Neural progenitor cell (in vitro differentiated cells): ENCODE measurements at regions not wholly inside any gene's neighbourhood (a gene's known extent, or its start where the extent isn't known, plus 50 kb on each side); places are given as distances from the start of the nearest gene placed in this dataset.
A peak's percentile ranks its signal among the peaks of the same experiment; 100 is the strongest.

Source experiments
- DNase-seq: peaks from one replicate; pipeline ENCODE4 v3.0.0-alpha.2; 2016; ENCODE audit warnings: low spot score
- H2AFZ ChIP-seq: fragments of 200-600 bp; sonication (generic); replicated peaks from 2 replicates; pipeline ENCODE4 v1.6.1; 2016; ENCODE audit warnings: antibody characterized with exemption
- H3F3A ChIP-seq: fragments of 200-600 bp; sonication (generic); 2 replicates; pipeline ENCODE4 v1.6.1; 2016; ENCODE audit warnings: antibody characterized with exemption, low read depth
- H3K27ac ChIP-seq: fragments of 200-600 bp; sonication (generic); 2 replicates; pipeline ENCODE4 v1.5.1; 2016; ENCODE audit warnings: mild to moderate bottlenecking
- H3K27me3 ChIP-seq: fragments of 200-600 bp; sonication (generic); 2 replicates; pipeline ENCODE4 v1.6.1; 2016; ENCODE audit warnings: mild to moderate bottlenecking, moderate library complexity
- H3K36me3 ChIP-seq: fragments of 200-600 bp; sonication (generic); 2 replicates; pipeline ENCODE4 v1.5.1; 2016
- H3K4me1 ChIP-seq: fragments of 200-600 bp; sonication (generic); 2 replicates; pipeline ENCODE4 v1.6.1; 2016; ENCODE audit warnings: mixed run types
- H3K4me2 ChIP-seq: fragments of 200-600 bp; sonication (generic); 2 replicates; pipeline ENCODE4 v1.6.1; 2016
- H3K4me3 ChIP-seq: fragments of 200-600 bp; sonication (generic); 2 replicates; pipeline ENCODE4 v1.5.1; 2016
- H3K79me2 ChIP-seq: fragments of 200-600 bp; sonication (generic); 2 replicates; pipeline ENCODE4 v1.6.1; 2016; ENCODE audit warnings: low read depth
- H3K9ac ChIP-seq: fragments of 200-600 bp; sonication (generic); 2 replicates; pipeline ENCODE4 v1.6.1; 2016
- H3K9me3 ChIP-seq: fragments of 200-600 bp; sonication (generic); 2 replicates; pipeline ENCODE4 v1.5.1; 2016; ENCODE audit warnings: low read depth
- H4K20me1 ChIP-seq: fragments of 200-600 bp; sonication (generic); 2 replicates; pipeline ENCODE4 v1.6.1; 2016; ENCODE audit warnings: low read depth
- H3K27ac Mint-ChIP-seq: 3 replicates; pipeline ENCODE4 v1.8.0; 2021; ENCODE audit warnings: mixed read lengths
- H3K27me3 Mint-ChIP-seq: 2 replicates; pipeline ENCODE4 v1.8.0; 2022; ENCODE audit warnings: low read depth, mild to moderate bottlenecking, inconsistent platforms, moderate library complexity, mixed read lengths; ENCODE audit not compliant: insufficient read depth
- H3K36me3 Mint-ChIP-seq: 3 replicates; pipeline ENCODE4 v1.8.0; 2021; ENCODE audit warnings: mixed read lengths
- H3K4me1 Mint-ChIP-seq: 3 replicates; pipeline ENCODE4 v1.8.0; 2021; ENCODE audit warnings: mixed read lengths
- H3K4me3 Mint-ChIP-seq: 3 replicates; pipeline ENCODE4 v1.8.0; 2021; ENCODE audit warnings: mild to moderate bottlenecking, moderate library complexity, mixed read lengths
- H3K9me3 Mint-ChIP-seq: 3 replicates; pipeline ENCODE4 v1.8.0; 2020; ENCODE audit warnings: mixed read lengths
- CTCF ChIP-seq: fragments of 200-600 bp; sonication (generic); IDR thresholded peaks from 2 replicates; pipeline ENCODE4 v1.5.1; 2017; ENCODE audit warnings: antibody characterized with exemption, mild to moderate bottlenecking
- EZH2 ChIP-seq: fragments of 200-600 bp; sonication (generic); IDR thresholded peaks from 2 replicates; pipeline ENCODE4 v1.6.1; 2017; ENCODE audit warnings: antibody characterized with exemption, mild to moderate bottlenecking, moderate library complexity
- EZH2phosphoT487 ChIP-seq: fragments of 200-600 bp; sonication (generic); IDR thresholded peaks from 2 replicates; pipeline ENCODE4 v1.6.1; 2017; ENCODE audit warnings: antibody characterized with exemption

- H3K9me3 Mint-ChIP-seq: peaks cover 29% of the 10 kb centered on the region
- no peak for TF ChIP-seq EZH2
- TF ChIP-seq EZH2phosphoT487: no peak
- no peak for TF ChIP-seq CTCF
- H3K36me3 Mint-ChIP-seq: peaks cover 13% of the 10 kb centered on the region
- no peak for DNase-seq
- no peak overlapping the region for H3K9ac ChIP-seq
- no peak overlapping the region for H3K4me3 Mint-ChIP-seq
- H2AFZ ChIP-seq: peak overlapping the region; percentile 63
- H3K27ac Mint-ChIP-seq: no peak overlapping the region
- no peaks in the 10 kb centered on the region for H3F3A ChIP-seq
- H3K27me3 Mint-ChIP-seq: no peaks in the 10 kb centered on the region
- no peaks in the 10 kb centered on the region for H3K4me1 Mint-ChIP-seq
- H3K27me3 ChIP-seq: no peaks in the 10 kb centered on the region
- H3K79me2 ChIP-seq: no peaks in the 10 kb centered on the region
- no peak overlapping the region for H3K4me3 ChIP-seq
- no peaks in the 10 kb centered on the region for H3K9me3 ChIP-seq
- no peak overlapping the region for H3K4me2 ChIP-seq
- H3K4me1 ChIP-seq: no peaks in the 10 kb centered on the region
- H3K36me3 ChIP-seq: no peaks in the 10 kb centered on the region
- no peaks in the 10 kb centered on the region for H4K20me1 ChIP-seq
- H3K27ac ChIP-seq: no peak overlapping the region
These were observed 98.9 kb downstream of the SPRY1 start for GRCh38 chr4:123495530-123495929.

- H3F3A ChIP-seq: no peaks in the 10 kb centered on the region
- H3K27me3 ChIP-seq: no peaks in the 10 kb centered on the region
- H3K9me3 ChIP-seq: no peaks in the 10 kb centered on the region
- H3K79me2 ChIP-seq: no peaks in the 10 kb centered on the region
- no peaks in the 10 kb centered on the region for H3K4me1 Mint-ChIP-seq
- no peak overlapping the region for H3K9ac ChIP-seq
- TF ChIP-seq EZH2phosphoT487: no peak
- no peak overlapping the region for H3K4me3 Mint-ChIP-seq
- no peak overlapping the region for H3K27ac ChIP-seq
- no peak overlapping the region for H2AFZ ChIP-seq
- H3K4me1 ChIP-seq: no peaks in the 10 kb centered on the region
- H3K4me3 ChIP-seq: no peak overlapping the region
- no peak overlapping the region for H3K27ac Mint-ChIP-seq
- no peak overlapping the region for H3K4me2 ChIP-seq
- peaks cover 2% of the 10 kb centered on the region for H3K27me3 Mint-ChIP-seq
- H3K9me3 Mint-ChIP-seq: peaks cover 31% of the 10 kb centered on the region
- H4K20me1 ChIP-seq: no peaks in the 10 kb centered on the region
- peaks cover 16% of the 10 kb centered on the region for H3K36me3 Mint-ChIP-seq
- H3K36me3 ChIP-seq: no peaks in the 10 kb centered on the region
- DNase-seq: no peak
These were observed 99.8 kb downstream of the SPRY1 start for GRCh38 chr4:123496421-123496820.

DNA sequence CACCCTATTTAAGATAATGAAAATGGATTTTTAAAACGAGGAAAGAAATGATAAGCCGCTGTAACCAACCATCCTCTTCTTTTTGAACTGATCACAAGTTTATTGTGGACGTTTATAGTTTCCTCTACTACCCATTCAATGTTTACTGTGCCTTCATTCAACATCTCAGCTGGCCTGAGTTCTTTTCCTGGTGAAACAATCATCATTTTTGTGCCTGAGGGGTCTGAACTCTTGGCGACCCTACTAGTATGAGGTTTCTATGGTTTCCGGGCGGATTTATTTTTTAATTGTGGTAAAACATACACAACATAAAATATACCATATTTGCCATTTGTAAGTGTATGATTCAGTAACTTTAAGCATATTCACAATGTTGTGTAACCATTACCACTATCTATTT is 100.7 kb downstream of the SPRY1 start:
- no peaks in the 10 kb centered on the region for H3F3A ChIP-seq
- H2AFZ ChIP-seq: no peak overlapping the region
- peaks cover 39% of the 10 kb centered on the region for H3K9me3 Mint-ChIP-seq
- TF ChIP-seq CTCF: no peak
- no peak for TF ChIP-seq EZH2
- TF ChIP-seq EZH2phosphoT487: no peak
- H3K27ac ChIP-seq: no peak overlapping the region
- H3K4me1 Mint-ChIP-seq: no peaks in the 10 kb centered on the region
- H4K20me1 ChIP-seq: no peaks in the 10 kb centered on the region
- H3K36me3 ChIP-seq: no peaks in the 10 kb centered on the region
- peaks cover 2% of the 10 kb centered on the region for H3K27me3 Mint-ChIP-seq
- no peak overlapping the region for H3K27ac Mint-ChIP-seq
- H3K36me3 Mint-ChIP-seq: peaks cover 17% of the 10 kb centered on the region
- no peaks in the 10 kb centered on the region for H3K4me1 ChIP-seq
- H3K9ac ChIP-seq: no peak overlapping the region
- no peaks in the 10 kb centered on the region for H3K9me3 ChIP-seq
- H3K79me2 ChIP-seq: no peaks in the 10 kb centered on the region
- DNase-seq: no peak
- no peaks in the 10 kb centered on the region for H3K27me3 ChIP-seq
- no peak overlapping the region for H3K4me2 ChIP-seq
- H3K4me3 Mint-ChIP-seq: no peak overlapping the region
- H3K4me3 ChIP-seq: no peak overlapping the region

DNA sequence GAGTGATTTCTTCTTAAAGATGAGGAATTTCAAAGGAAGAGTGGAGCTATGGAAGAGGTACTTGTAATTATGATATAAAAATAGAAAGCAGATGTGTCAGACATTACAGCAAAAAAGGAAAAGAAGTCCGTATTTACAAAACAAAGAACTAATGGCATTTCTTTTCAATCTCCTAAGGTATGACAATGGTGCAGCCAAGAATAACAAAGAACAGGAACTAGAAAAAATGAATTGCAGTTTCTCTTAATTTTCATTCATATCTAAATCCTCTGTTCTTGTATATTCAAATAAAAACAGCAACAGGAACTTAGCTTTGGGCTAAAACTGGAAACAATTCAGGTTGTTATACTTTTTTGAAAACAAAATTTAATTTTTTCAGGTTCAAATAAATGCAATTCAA is 105.1 kb downstream of the SPRY1 start:
- H3K79me2 ChIP-seq: no peaks in the 10 kb centered on the region
- TF ChIP-seq EZH2 (no peak), EZH2phosphoT487 (no peak), CTCF (no peak)
- H3K27ac ChIP-seq: no peak overlapping the region
- DNase-seq: no peak
- H3K9me3 ChIP-seq: no peaks in the 10 kb centered on the region
- no peaks in the 10 kb centered on the region for H3K36me3 ChIP-seq
- H3K4me1 Mint-ChIP-seq: peaks cover 27% of the 10 kb centered on the region
- H3K27ac Mint-ChIP-seq: no peak overlapping the region
- H3K27me3 ChIP-seq: peaks cover 33% of the 10 kb centered on the region
- no peak overlapping the region for H3K4me2 ChIP-seq
- peaks cover 18% of the 10 kb centered on the region for H3K36me3 Mint-ChIP-seq
- no peak overlapping the region for H3K4me3 ChIP-seq
- H3K9ac ChIP-seq: no peak overlapping the region
- H3K9me3 Mint-ChIP-seq: peaks cover 40% of the 10 kb centered on the region
- H3K4me3 Mint-ChIP-seq: no peak overlapping the region
- H3K4me1 ChIP-seq: peaks cover 12% of the 10 kb centered on the region
- peaks cover 7% of the 10 kb centered on the region for H3K27me3 Mint-ChIP-seq
- peaks cover 10% of the 10 kb centered on the region for H4K20me1 ChIP-seq
- H2AFZ ChIP-seq: no peak overlapping the region
- peaks cover 21% of the 10 kb centered on the region for H3F3A ChIP-seq
